ENCODE measurements at regions not wholly inside any gene's neighbourhood (a gene's known extent, or its start where the extent isn't known, plus 50 kb on each side); places are given as distances from the start of the nearest gene placed in this dataset.

DNA sequence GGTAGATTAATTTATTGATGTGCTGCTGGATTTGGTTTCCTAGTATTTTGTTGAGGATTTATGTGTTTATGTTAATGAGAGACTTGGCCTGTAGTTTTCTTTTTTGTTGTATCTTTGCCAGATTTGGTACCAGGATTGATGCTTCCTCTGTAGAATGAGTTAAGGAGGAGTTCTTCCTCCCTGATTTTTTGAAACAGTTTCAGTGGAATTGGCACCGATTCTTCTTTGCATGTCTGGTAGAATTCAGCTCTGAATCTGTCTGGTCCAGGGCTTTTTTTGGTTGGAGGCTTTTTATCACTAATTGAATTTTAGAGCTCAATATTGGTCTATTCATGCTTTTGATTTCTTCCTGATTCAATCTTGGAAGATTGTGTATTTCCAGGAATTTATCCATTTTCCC lies 174.0 kb upstream of the NDST4 start:
- H3K27ac Mint-ChIP-seq (ENCODE audit: low read depth) = no peak overlapping the region
- H3K4me3 Mint-ChIP-seq = no peak overlapping the region
- no peaks in the 10 kb centered on the region for H3K4me1 Mint-ChIP-seq
- no peaks in the 10 kb centered on the region for H3K9me3 Mint-ChIP-seq
- no peak for ATAC-seq (replicated peaks; ENCODE audit: extremely low read depth, poor library complexity, severe bottlenecking)
- no peaks in the 10 kb centered on the region for H3K27me3 Mint-ChIP-seq
- DNase-seq (ENCODE audit: low spot score in 2 of 2) = no peak
- H3K36me3 Mint-ChIP-seq (ENCODE audit: insufficient read depth) = no peaks in the 10 kb centered on the region

DNA sequence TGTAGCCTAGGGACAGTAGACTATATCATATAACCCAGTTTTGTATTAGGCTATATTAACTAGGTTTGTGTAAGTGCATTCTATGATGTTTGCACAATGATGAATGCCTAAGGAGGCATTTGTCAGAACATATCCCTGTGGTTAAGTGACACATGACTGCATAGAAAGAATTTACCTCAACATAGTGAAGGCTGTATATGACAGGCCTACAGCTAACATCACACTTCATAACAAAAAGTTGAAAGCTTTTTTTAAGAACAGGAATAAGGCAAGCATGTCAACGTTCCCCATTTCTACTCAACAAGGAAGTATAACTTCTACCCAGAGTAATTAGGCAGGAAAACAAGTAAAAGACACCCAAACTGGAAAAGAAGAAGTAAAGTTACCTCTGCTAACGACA lies 165.9 kb upstream of the NDST4 start:
- peaks cover 14% of the 10 kb centered on the region for H3K4me1 Mint-ChIP-seq
- H3K4me3 Mint-ChIP-seq = no peak overlapping the region
- DNase-seq (ENCODE audit: low spot score in 2 of 2) = no peak
- H3K9me3 Mint-ChIP-seq = no peaks in the 10 kb centered on the region
- no peak for ATAC-seq (replicated peaks; ENCODE audit: extremely low read depth, poor library complexity, severe bottlenecking)
- H3K36me3 Mint-ChIP-seq (ENCODE audit: insufficient read depth) = peaks cover 2% of the 10 kb centered on the region
- no peaks in the 10 kb centered on the region for H3K27me3 Mint-ChIP-seq
- no peak overlapping the region for H3K27ac Mint-ChIP-seq (ENCODE audit: low read depth)

DNA sequence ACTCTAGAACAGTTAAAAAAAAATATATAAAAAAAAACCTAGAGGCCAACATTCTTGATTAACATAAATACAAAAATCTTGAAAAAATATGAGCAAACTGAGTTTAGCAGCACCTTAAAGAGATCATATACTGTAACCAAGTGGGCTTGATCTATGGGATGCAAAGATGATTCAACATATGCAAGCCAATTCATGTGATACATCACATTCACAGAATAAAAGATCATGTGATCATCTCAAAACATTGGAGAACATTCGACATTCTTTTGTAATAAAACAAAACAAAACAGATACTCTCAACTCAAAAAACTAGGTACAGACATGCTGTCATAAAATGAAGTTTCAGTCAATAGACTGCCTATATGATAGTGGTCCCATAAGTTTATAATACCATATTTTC lies 165.4 kb upstream of the NDST4 start:
- H3K9me3 Mint-ChIP-seq = no peaks in the 10 kb centered on the region
- H3K4me1 Mint-ChIP-seq = peaks cover 16% of the 10 kb centered on the region
- H3K27me3 Mint-ChIP-seq = no peaks in the 10 kb centered on the region
- H3K27ac Mint-ChIP-seq (ENCODE audit: low read depth) = no peak overlapping the region
- H3K36me3 Mint-ChIP-seq (ENCODE audit: insufficient read depth) = peaks cover 2% of the 10 kb centered on the region
- no peak overlapping the region for H3K4me3 Mint-ChIP-seq
- no peak for ATAC-seq (replicated peaks; ENCODE audit: extremely low read depth, poor library complexity, severe bottlenecking)
- no peak for DNase-seq (ENCODE audit: low spot score in 2 of 2)

DNA sequence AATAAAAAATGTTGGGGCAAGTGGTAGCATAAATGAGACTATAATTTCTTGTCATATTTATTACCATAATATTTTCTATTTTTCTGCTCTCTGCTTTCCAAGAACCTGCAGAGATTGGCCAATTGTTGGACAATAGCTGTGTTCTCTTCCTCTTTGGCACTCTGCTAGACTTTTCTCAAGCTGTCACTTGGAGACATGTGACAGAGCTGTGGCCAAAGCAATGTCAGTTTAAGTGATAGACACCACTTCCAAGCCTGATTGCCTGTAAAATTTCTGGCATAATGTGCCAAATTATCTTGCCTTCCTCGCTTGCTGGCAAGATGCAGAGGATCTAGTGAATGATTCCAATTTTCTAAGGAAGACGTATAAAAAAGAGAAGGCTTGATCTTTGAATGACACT lies 162.2 kb upstream of the NDST4 start:
- DNase-seq (ENCODE audit: low spot score in 2 of 2) = no peak
- H3K27ac Mint-ChIP-seq (ENCODE audit: low read depth) = peak overlapping the region; percentile 35
- peaks cover 2% of the 10 kb centered on the region for H3K36me3 Mint-ChIP-seq (ENCODE audit: insufficient read depth)
- H3K9me3 Mint-ChIP-seq = no peaks in the 10 kb centered on the region
- no peaks in the 10 kb centered on the region for H3K27me3 Mint-ChIP-seq
- H3K4me3 Mint-ChIP-seq = no peak overlapping the region
- no peak for ATAC-seq (replicated peaks; ENCODE audit: extremely low read depth, poor library complexity, severe bottlenecking)
- H3K4me1 Mint-ChIP-seq = peaks cover 34% of the 10 kb centered on the region

DNA sequence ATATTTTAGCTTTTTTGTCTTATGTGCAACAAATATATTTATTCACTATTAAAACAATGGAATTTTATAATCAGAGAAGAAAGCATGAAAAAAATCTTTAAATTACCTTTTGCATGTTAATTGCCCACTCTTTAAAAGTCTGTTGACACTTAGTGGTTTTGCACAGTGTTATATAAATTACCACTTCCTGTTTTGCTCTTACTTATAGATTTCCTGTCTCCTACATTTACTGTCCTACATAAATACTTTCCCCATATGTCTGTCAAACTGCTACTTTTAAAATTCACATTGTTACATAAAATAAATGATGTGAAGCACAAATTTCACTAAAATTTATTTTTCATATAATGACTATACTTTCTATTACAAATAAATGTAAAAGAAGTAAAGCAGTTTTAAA lies 161.1 kb upstream of the NDST4 start:
- peaks cover 2% of the 10 kb centered on the region for H3K36me3 Mint-ChIP-seq (ENCODE audit: insufficient read depth)
- no peaks in the 10 kb centered on the region for H3K27me3 Mint-ChIP-seq
- no peak overlapping the region for H3K4me3 Mint-ChIP-seq
- H3K4me1 Mint-ChIP-seq = peaks cover 39% of the 10 kb centered on the region
- H3K27ac Mint-ChIP-seq (ENCODE audit: low read depth) = no peak overlapping the region
- DNase-seq (ENCODE audit: low spot score in 2 of 2) (no peak), ATAC-seq (replicated peaks; ENCODE audit: extremely low read depth, poor library complexity, severe bottlenecking) (peak; percentile 81)
- no peaks in the 10 kb centered on the region for H3K9me3 Mint-ChIP-seq

DNA sequence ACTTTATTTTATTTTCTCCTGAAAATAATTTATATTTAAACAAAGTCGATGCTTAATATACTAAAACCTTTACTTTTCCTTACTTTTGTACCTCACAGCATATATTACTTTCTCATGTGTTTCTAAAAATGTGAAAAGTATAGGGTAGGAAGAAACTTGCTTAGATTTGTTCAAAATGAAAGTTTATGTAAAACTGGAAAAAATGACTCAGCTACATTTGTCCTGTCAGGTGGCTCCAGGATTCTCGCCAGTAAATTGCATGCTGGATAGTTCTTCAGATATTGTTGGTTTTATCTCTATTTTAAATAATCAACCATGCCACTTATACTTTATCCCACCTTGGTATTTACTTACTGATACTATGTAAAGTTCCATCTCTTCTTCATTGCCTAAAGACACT lies 159.2 kb upstream of the NDST4 start:
- Mint-ChIP-seq H3K4me1 (peaks cover 39% of the 10 kb centered on the region), H3K36me3 (ENCODE audit: insufficient read depth) (peaks cover 2% of the 10 kb centered on the region), H3K9me3 (no peaks in the 10 kb centered on the region), H3K4me3 (no peak overlapping the region), H3K27me3 (no peaks in the 10 kb centered on the region), H3K27ac (ENCODE audit: low read depth) (no peak overlapping the region)
- no peak for DNase-seq (ENCODE audit: low spot score in 2 of 2)
- no peak for ATAC-seq (replicated peaks; ENCODE audit: extremely low read depth, poor library complexity, severe bottlenecking)

DNA sequence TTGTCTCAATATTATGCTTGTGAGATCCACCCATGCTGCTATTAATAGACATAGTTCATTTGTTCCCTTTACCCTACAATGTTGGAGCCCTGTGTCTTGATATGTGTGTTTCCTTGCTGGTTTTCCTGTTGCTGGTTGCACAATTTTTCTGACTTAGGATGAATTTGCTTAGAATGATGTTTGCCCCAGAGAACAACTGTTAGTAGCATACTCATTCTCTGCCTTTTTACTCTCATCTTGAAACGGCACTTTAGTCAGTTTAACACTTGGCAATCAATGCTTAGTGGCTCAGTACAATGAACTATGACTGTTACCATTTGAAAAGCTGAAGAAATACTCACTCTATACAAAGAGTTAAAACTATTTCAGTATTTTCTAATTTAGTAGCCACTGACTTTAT lies 158.8 kb upstream of the NDST4 start:
- Mint-ChIP-seq H3K27me3 (no peaks in the 10 kb centered on the region), H3K36me3 (ENCODE audit: insufficient read depth) (peaks cover 2% of the 10 kb centered on the region), H3K27ac (ENCODE audit: low read depth) (no peak overlapping the region), H3K9me3 (no peaks in the 10 kb centered on the region), H3K4me3 (no peak overlapping the region), H3K4me1 (peaks cover 39% of the 10 kb centered on the region)
- ATAC-seq (replicated peaks; ENCODE audit: extremely low read depth, poor library complexity, severe bottlenecking) = no peak
- DNase-seq (ENCODE audit: low spot score in 2 of 2) = no peak

DNA sequence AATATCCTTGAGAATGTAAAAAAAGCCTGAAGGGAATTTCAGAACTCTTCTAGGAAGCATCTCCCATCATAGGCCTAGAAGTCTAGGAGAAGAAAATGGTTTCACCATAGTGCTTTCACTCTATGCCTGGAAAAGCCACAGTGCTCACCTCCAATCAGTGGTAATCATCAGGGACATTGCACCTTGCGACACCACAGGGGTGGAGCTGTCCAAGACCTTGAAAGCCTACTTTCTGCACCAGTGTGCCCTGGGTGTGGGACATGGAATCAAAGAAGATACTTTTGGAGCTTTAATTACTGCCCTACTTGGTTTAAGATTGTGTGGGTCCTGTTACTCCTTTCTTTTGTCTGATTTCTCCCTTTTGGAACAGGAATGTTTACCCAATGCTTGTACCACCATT lies 146.8 kb upstream of the NDST4 start:
- Mint-ChIP-seq H3K4me1 (peaks cover 4% of the 10 kb centered on the region), H3K36me3 (ENCODE audit: insufficient read depth) (no peaks in the 10 kb centered on the region), H3K27me3 (no peaks in the 10 kb centered on the region), H3K27ac (ENCODE audit: low read depth) (no peak overlapping the region), H3K4me3 (no peak overlapping the region), H3K9me3 (no peaks in the 10 kb centered on the region)
- DNase-seq (ENCODE audit: low spot score in 2 of 2) (no peak), ATAC-seq (replicated peaks; ENCODE audit: extremely low read depth, poor library complexity, severe bottlenecking) (no peak)

DNA sequence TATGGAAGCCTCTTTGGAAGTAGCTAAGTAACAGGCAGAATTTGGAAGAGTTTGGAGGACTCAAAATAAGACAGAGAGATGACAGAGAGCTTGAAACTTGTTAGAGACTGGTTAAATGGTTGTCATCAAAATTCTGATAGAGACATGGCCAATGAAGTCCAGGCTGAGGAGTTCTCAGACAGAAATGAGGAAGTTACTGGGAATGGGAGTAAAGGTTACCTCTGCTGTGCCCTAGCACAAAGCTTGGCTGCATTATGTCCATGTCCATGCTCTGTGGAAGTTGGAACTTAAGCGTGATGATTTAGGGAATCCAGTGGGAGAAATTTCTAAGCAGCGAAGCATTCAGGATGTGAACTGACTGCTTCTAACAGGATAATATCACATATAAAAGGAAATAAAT lies 146.2 kb upstream of the NDST4 start:
- Mint-ChIP-seq H3K4me1 (peaks cover 4% of the 10 kb centered on the region), H3K27me3 (no peaks in the 10 kb centered on the region), H3K9me3 (no peaks in the 10 kb centered on the region), H3K36me3 (ENCODE audit: insufficient read depth) (no peaks in the 10 kb centered on the region), H3K4me3 (no peak overlapping the region), H3K27ac (ENCODE audit: low read depth) (no peak overlapping the region)
- DNase-seq (ENCODE audit: low spot score in 2 of 2) (no peak), ATAC-seq (replicated peaks; ENCODE audit: extremely low read depth, poor library complexity, severe bottlenecking) (no peak)

DNA sequence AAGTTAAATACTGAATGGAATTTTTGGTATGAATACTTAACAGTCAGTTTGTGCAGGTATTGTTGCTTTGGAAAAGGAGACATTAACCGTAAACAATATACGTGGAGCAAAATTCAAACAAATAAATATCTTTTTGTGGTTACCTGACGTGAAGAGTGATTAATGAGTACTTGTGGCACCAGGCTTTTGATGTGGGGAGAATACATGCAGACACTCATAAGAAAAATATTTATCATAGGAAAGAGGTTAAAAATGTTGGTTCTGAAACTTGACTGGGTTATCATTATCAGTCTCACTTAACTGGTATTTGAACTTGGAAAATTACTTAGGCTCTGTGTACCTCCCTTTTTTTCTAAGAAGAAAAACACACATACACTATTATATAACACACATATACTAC lies 136.4 kb upstream of the NDST4 start:
- H3K27me3 Mint-ChIP-seq = no peaks in the 10 kb centered on the region
- H3K9me3 Mint-ChIP-seq = no peaks in the 10 kb centered on the region
- H3K4me1 Mint-ChIP-seq = peaks cover 5% of the 10 kb centered on the region
- no peak for ATAC-seq (replicated peaks; ENCODE audit: extremely low read depth, poor library complexity, severe bottlenecking)
- H3K36me3 Mint-ChIP-seq (ENCODE audit: insufficient read depth) = peaks cover 2% of the 10 kb centered on the region
- H3K27ac Mint-ChIP-seq (ENCODE audit: low read depth) = no peak overlapping the region
- no peak for DNase-seq (ENCODE audit: low spot score in 2 of 2)
- H3K4me3 Mint-ChIP-seq = no peak overlapping the region

DNA sequence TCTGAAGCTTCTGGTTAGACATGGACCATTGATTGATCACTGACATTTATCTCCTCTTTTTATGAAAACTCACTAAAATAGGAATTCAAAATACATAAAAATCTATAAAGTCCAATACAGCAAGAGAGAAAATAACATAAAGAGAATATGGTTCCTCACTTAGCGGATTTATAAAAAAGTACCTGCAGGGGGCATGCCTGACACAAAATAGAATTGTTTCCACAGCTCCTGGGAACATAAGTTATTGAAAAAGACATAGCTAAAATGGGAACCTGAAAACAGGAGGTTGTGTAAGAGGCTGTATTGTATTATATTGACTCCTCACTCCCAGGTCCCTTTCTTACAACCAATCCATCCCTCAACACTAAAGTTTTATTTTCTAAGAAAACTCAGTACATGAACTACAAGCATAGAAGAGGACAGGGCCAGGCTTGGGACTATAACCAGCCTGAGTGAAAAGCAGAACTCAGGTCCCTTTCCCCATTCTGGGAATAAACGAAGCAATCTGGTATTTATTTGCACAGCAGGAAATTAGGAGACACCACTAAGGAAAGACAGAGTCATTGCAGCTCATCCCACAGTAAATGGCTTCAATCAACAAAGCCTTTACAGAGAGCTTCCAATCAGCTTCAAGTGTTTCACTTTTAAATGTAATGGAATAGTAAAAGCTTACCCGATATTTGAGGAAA lies 121.1 kb upstream of the NDST4 start:
- peak; percentile 58 for ATAC-seq (replicated peaks; ENCODE audit: extremely low read depth, poor library complexity, severe bottlenecking)
- DNase-seq (ENCODE audit: low spot score in 2 of 2) = no peak
- Mint-ChIP-seq H3K36me3 (ENCODE audit: insufficient read depth) (no peaks in the 10 kb centered on the region), H3K27ac (ENCODE audit: low read depth) (no peak overlapping the region), H3K4me1 (peaks cover 8% of the 10 kb centered on the region), H3K27me3 (no peaks in the 10 kb centered on the region), H3K9me3 (no peaks in the 10 kb centered on the region), H3K4me3 (no peak overlapping the region)

DNA sequence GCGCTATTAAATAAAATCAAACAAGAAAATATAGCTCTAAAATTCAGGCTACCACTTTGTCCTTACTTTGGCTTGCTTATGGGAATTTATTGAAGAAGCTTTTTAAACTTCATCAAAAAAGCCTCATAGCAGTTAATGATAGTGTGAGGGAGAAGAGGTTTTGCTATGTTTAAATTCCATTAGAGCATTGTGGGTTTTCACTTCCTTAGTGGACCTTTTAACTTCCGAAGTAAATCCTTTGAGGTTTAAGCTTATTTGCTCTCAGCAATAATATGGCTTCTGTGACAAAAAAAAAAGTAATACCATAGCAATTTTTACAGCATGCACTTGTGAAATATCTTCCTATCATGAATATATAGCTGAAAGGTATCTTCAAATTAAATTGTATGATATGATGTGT lies 120.2 kb upstream of the NDST4 start:
- Mint-ChIP-seq H3K9me3 (no peaks in the 10 kb centered on the region), H3K27me3 (no peaks in the 10 kb centered on the region), H3K4me1 (peaks cover 8% of the 10 kb centered on the region), H3K36me3 (ENCODE audit: insufficient read depth) (no peaks in the 10 kb centered on the region), H3K4me3 (no peak overlapping the region), H3K27ac (ENCODE audit: low read depth) (no peak overlapping the region)
- DNase-seq (ENCODE audit: low spot score in 2 of 2) (no peak), ATAC-seq (replicated peaks; ENCODE audit: extremely low read depth, poor library complexity, severe bottlenecking) (no peak)

DNA sequence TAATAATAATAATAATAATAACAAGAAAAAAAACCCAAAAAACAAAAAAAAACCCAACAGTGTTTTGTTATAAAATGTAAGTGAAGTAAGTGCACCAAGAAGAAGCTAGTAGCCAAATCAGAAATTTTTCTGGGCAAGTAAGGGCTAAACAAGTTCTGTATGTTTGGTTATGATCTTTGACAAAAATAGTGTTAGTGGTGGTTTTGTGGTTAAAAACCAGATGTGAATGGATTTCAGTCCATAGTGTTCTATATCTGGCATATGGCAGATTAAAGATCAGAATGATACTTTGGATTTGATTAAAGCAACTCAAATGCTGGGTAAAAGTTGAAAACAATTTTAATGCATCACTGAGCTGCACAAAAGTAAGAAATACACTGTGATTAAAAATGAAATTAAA lies 116.5 kb upstream of the NDST4 start:
- Mint-ChIP-seq H3K27me3 (no peaks in the 10 kb centered on the region), H3K36me3 (ENCODE audit: insufficient read depth) (no peaks in the 10 kb centered on the region), H3K9me3 (no peaks in the 10 kb centered on the region), H3K4me1 (peaks cover 5% of the 10 kb centered on the region), H3K4me3 (no peak overlapping the region), H3K27ac (ENCODE audit: low read depth) (no peak overlapping the region)
- DNase-seq (ENCODE audit: low spot score in 2 of 2) (no peak), ATAC-seq (replicated peaks; ENCODE audit: extremely low read depth, poor library complexity, severe bottlenecking) (no peak)

DNA sequence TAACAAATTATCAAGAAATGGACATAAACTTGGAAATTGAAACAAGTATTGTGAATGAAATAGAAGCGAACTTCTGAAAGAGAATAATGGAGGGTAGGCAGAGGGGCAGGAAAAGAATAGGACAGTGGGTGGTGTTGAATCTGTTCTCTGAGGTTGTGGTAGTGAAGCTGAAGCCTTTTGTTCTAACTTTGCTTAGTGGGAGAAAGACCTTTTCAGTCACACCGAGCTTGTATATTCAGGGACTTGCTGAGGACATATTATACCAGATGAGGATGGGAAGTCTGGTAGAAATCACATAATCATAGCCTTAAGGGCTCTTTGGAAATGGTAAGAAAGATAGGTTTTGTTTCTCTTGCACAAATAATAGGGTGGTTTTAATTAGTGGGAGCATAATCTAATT lies 115.4 kb upstream of the NDST4 start:
- ATAC-seq (replicated peaks; ENCODE audit: extremely low read depth, poor library complexity, severe bottlenecking) (no peak), DNase-seq (ENCODE audit: low spot score in 2 of 2) (no peak)
- no peaks in the 10 kb centered on the region for H3K27me3 Mint-ChIP-seq
- H3K4me3 Mint-ChIP-seq = no peak overlapping the region
- no peak overlapping the region for H3K27ac Mint-ChIP-seq (ENCODE audit: low read depth)
- H3K36me3 Mint-ChIP-seq (ENCODE audit: insufficient read depth) = no peaks in the 10 kb centered on the region
- H3K9me3 Mint-ChIP-seq = no peaks in the 10 kb centered on the region
- no peaks in the 10 kb centered on the region for H3K4me1 Mint-ChIP-seq
